GM12873 (cell line): ENCODE measurements at regions not wholly inside any gene's neighbourhood (a gene's known extent, or its start where the extent isn't known, plus 50 kb on each side); places are given as distances from the start of the nearest gene placed in this dataset.

Experiments
- TF ChIP-seq, protein P1 (sequence below): IDR thresholded peaks from 2 replicates; pipeline ENCODE4 v1.5.1; 2012; ENCODE audit warnings: low read depth, mild to moderate bottlenecking, moderate library complexity, low read length, control low read depth; ENCODE audit not compliant: insufficient read depth; ENCODE audit errors: missing control alignments

DNA sequence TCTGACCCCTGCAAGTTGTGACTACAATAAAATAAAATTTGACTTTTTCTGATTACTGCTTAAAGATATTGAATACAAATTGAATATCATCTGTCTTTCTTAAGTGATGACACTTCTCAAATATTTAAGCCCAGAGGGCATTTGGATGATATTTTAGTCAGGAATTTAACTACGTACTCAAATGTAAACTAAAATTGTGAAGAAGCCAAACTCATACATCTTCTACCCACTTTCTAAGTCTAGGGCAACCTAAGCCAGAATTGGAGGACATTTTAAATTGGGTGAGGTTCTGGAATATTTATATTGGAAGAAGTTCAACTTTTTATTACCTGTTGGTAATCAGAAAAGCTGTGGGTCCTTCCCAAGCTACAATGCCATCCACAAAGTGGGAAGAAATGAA, 149.1 kb upstream of the WDR11 start:
- TF ChIP-seq, protein P1, sequence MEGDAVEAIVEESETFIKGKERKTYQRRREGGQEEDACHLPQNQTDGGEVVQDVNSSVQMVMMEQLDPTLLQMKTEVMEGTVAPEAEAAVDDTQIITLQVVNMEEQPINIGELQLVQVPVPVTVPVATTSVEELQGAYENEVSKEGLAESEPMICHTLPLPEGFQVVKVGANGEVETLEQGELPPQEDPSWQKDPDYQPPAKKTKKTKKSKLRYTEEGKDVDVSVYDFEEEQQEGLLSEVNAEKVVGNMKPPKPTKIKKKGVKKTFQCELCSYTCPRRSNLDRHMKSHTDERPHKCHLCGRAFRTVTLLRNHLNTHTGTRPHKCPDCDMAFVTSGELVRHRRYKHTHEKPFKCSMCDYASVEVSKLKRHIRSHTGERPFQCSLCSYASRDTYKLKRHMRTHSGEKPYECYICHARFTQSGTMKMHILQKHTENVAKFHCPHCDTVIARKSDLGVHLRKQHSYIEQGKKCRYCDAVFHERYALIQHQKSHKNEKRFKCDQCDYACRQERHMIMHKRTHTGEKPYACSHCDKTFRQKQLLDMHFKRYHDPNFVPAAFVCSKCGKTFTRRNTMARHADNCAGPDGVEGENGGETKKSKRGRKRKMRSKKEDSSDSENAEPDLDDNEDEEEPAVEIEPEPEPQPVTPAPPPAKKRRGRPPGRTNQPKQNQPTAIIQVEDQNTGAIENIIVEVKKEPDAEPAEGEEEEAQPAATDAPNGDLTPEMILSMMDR = no peak

DNA sequence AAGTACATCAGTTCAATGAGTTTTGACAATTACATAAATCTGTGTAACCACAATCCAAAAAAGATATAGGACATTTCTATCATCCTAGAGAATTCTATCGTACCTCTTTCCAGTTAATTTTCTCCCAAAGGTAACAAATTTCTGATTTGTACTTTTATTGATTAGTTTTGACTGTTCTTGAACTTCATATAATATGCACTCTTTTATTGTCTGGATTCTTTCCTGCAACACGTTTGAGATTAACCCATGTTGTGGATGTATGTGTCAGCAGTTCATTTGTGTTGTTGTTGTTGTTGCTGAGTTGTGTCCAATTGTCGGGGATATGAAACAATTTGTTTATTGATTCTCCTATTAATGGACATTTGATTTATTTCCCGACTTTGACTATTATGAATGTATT, 145.9 kb upstream of the WDR11 start:
- TF ChIP-seq, protein P1 = no peak

DNA sequence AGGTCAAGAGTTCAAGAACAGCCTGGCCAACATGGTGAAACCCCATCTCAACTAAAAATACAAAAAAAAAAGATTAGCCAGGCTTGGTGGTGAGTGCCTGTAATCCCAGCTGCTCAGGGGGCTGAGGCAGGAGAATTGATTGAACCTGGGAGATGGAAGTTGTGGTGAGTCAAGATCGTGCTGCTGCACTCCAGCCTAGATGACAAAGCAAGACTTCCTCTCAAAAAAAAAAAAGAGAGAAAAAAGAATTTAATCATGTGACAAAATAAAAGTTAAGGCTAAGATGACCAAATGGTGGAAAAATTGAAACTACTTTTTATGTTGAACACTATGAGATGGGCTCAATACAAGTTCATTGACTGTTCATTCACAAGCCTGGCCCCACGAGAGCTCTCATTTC, 141.1 kb upstream of the WDR11 start:
- TF ChIP-seq, protein P1 = no peak

DNA sequence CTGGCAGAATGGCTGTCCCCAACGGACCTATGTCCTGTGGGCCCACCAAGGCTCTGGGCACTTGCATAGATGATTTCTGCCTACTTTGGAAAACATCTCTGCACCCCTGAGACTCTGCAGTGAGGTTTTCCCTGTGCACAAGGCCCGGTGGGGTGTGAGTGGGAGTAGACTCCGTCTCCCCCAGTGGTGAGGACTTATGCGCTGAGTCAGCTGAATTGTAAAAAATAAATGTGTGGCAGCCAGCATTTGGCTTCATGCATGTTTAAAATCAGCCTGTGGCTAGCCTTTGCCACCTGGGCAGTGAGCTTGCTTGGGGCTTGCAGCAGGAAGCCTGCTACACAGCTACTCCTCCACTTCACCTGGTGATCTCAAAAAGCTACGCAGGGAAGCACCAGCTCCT, 139.3 kb upstream of the WDR11 start:
- TF ChIP-seq, protein P1 = no peak

DNA sequence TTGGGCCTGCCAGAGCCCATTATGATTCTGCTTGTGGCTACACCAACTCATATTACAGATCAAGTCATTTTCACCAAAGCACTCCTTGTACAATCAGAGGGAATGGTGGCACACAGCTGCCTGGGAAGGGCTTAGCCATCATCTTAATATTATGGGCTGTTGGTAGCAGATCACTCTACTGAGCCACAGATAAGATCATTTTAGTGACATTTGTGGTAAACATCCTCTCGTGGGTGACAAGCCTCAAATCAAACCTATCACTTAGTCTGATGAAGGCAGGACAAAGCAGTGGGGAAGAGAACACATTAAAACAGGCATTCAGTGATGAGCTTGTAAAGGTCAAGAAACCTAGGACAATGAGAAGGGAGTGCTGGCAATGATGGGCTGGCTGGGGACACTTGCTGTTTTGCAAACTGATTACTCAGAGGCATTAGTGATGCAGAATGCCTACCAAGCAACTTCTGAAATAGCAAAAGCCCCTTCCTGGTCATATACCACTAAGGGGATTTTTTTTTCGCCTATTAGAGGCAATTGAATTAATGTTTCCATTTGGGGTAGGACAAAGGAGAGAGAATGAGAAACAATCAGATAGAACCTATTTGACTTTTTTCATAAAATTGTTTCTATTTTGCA, 137.5 kb upstream of the WDR11 start:
- TF ChIP-seq, protein P1 = no peak

DNA sequence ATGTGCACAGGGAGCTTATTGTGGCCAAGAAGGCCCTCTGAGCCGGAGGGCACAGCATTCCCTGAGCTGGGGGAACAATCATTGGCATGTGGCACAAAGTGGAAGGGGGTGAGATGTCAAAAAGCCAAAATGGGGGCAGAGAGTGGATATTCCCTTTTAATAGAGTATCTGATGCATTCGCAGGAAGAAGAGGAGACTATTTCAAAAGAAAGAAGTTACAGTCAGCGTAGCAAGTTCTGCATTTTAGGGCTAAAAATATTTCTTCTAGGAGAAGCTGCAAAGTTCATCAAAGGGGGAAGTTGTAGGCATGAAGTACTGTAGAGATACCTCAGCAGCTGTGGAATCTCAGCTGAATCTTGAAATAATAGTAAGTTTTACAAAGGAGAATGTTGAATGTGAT, 136.0 kb upstream of the WDR11 start:
- TF ChIP-seq, protein P1 = no peak

DNA sequence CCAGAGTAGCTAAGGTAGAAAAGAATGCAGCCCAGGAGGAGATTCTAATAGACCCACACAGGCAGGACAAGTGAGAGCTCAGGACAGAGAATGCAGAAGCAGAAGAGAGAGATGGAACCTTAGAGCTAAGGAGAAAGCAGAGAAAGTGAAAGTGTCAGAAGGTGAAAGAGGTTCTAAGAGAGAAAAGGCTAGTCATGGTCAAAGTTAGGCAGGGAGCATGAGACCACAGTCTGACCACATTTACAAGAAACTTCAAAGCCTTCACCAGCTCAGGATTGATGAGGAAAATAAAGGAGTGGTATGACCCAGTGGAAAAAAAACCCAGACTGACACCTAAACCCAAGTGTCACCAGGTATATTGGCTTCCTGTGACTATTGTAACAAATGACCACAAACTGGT, 131.8 kb upstream of the WDR11 start:
- TF ChIP-seq, protein P1 = no peak

DNA sequence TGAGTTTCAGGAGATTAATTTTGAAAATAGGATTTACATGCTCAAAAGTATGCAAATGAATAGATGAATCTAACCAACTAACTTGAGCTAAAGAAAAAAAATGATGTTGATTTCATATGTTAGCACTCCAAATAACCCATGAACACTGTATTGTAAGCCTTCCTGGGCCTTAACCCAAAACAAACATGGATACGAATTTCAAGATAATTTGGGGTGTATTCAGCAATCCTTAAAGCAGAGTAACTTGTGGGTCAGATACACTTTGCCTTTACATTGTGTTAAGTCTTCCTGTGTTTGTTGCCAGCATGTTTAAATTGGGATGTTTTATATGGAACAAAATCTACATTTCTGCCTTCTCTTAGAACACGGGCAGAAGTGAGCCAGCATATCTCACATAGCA, 124.2 kb upstream of the WDR11 start:
- TF ChIP-seq, protein P1 = no peak
